GM10266 (cell line): ENCODE measurements at regions not wholly inside any gene's neighbourhood (a gene's known extent, or its start where the extent isn't known, plus 50 kb on each side); places are given as distances from the start of the nearest gene placed in this dataset.
"Not testable (repeated sequence)": the region's sequence is repeated elsewhere in the genome, so short reads cannot be mapped to it uniquely, and the experiment has no call there.

ENCODE experiments used
- DNase-seq: peaks from one replicate; pipeline ENCODE4 v3.0.0; 2012; ENCODE audit errors: extremely low spot score
- CTCF ChIP-seq: IDR thresholded peaks from 2 replicates; pipeline ENCODE4 v1.5.1; 2012; ENCODE audit warnings: mild to moderate bottlenecking, low read depth; ENCODE audit not compliant: control insufficient read depth, insufficient read depth; ENCODE audit errors: missing control alignments

- DNase-seq = no peak
- no peak for TF ChIP-seq CTCF
These were observed 360.4 kb upstream of the ZFHX3 start for GRCh38 chr16:73408311-73408710.

DNA sequence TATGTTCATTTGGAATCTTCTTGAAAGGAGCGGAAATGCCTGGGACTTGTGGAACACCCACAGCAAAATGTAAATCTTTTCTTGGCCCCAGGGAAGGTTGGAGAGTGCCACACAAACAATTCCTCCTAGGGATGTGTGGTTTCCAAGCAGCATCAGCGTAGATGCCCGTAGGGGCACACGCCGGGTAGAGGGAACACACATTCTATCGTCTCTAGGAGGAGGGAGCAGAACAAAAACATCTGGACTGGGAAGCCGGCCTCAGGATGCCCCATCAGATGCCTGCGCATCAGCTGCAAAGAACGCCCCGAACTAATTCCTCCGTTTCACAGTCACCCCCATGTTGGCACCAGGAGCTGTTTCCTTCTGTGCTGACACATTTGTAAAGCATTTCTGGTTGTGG is 357.9 kb upstream of the ZFHX3 start:
- TF ChIP-seq CTCF = no peak
- DNase-seq = no peak

- no peak for DNase-seq
- no peak for TF ChIP-seq CTCF
These were observed 356.1 kb upstream of the ZFHX3 start for GRCh38 chr16:73404001-73404400.

- no peak for TF ChIP-seq CTCF
- no peak for DNase-seq
These were observed 355.4 kb upstream of the ZFHX3 start for GRCh38 chr16:73403291-73403690.

DNA sequence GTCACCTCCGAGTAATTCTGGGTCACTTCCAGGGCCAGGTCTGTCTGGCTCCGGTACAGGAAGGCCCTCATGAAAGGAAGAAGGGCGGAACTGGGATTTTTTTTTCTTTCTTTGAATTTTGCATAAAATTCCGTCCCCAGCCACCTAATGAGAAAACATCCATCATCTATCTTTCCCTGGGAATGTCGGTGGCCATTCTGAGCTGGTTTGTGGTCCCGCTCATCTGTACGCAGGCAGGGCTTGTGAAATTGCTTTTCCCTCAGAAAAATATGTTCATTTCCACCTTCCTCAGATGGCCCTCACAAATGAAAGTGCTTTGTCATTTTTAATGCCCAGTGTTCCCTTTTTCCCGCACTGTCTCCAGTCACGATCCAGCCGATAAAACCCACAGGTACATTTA is 353.0 kb upstream of the ZFHX3 start:
- no peak for DNase-seq
- no peak for TF ChIP-seq CTCF

DNA sequence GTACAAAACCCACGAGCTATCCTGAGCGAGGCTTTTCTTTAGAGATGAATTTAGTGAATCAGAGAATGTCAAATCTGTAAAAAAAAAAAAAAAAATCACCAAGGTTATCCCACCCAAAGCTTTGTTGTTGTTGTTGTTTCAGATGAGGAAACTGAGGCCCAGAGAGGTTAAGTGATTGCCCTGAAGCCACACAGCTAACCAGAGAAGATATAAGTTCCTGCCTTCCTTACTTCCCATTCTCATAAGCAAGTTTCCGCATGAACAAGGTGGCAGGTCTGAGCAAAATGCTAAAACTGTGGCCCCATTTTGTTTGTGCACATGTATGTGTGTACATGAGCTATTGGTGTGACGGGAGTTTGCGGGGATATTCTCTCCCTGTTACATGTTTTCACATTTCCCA is 352.1 kb upstream of the ZFHX3 start:
- TF ChIP-seq CTCF = no peak
- no peak for DNase-seq

- TF ChIP-seq CTCF = no peak
- DNase-seq = no peak
These were observed 351.6 kb upstream of the ZFHX3 start for GRCh38 chr16:73399486-73399885.

- DNase-seq = not testable (repeated sequence)
These were observed 350.7 kb upstream of the ZFHX3 start for GRCh38 chr16:73398604-73399003.
